HG02981 (cell line): ENCODE measurements at regions not wholly inside any gene's neighbourhood (a gene's known extent, or its start where the extent isn't known, plus 50 kb on each side); places are given as distances from the start of the nearest gene placed in this dataset.
"Not testable (repeated sequence)": the region's sequence is repeated elsewhere in the genome, so short reads cannot be mapped to it uniquely, and the experiment has no call there.

Experiments
- ATAC-seq: cut with Tn5 transposase; IDR thresholded peaks from one replicate; pipeline ENCODE4 v1.9.1; 2021; ENCODE audit warnings: mild to moderate bottlenecking, moderate library complexity; ENCODE audit not compliant: unreplicated experiment

- no peak for ATAC-seq
Measured at GRCh38 chr1:181191494-181192040, 103.1 kb downstream of the IER5 start.

DNA sequence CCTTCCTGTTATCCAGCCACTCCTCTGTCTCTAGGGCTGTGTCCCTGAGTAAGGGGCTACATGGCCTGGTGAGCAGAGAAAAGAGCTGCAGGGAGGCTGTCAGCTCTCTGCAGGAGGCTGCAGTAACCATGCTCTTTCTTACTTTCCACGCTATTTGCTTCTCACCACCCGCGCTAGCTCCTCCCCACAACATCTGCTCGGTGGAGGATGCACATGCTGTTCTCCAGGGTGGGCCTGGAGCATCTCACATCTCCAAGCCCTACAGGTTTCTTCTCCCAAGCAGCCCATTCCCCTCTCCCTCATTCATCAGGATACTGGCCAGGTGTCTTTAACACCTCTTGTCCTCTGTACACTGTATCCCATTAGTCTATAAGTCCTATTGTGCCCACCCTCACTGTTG is 103.8 kb downstream of the IER5 start:
- ATAC-seq = no peak

- ATAC-seq = no peak
Measured at GRCh38 chr1:181202986-181203555, 114.6 kb downstream of the IER5 start.

DNA sequence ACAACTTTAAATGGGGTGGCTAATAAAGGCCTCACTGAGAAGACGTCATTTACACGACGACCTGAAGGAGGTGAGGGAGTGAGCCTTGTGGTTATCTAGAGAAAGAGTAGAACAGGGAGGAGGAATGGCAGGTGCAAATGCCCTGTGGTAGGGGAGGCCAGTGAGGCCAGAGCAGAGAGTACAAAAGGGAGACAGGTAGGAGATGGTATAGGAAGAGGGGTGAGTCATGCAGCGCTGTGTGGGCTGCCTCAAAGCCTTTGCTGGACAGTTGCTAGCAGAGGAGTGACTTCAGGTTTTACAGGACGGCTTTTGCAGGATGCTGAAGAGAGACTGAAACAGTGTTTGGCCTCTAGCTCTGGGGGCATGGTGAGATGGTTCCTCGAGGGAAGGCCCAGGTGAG is 116.0 kb downstream of the IER5 start:
- no peak for ATAC-seq

DNA sequence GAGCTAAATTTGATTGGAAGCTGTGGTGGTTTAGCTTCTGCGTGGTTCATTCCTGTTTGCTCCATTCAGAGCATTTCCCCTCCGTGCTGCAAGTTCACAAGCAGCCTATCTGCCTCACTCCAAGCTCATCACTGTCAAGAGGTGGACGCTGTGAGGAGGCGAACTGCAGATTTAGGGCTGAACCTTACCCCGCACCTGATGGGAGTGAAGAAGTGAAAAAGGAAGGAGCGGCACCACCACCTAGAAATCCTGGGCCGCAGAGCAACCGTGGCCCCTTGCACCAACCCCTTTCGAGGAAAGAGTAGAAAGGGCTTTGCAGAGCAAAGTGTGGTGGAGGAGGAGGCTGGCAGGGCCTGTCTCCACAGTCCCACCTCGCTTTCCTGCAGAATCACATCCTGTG is 117.4 kb downstream of the IER5 start:
- no peak for ATAC-seq

DNA sequence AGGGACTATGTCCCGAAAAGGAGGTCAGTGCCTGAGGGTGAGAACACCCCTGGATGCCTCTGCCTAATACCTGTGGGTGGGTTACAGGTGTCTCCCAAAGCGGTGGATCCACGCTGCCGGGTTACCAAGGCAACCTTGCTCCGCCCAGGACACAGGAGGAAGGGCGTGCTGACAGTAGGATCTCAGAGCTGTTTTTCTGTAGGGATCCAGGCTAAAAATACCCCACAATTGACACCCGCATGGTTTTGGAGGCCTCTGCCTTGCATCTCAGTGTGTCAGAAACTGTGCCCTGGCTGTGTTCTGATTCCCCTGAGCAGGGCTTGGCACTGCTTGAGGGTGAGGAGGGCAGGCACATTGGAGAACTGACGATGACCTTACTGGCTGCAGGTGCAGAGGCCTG is 118.0 kb downstream of the IER5 start:
- ATAC-seq = no peak

GRCh38 chr1:181206979-181207790 is 118.7 kb downstream of the IER5 start:
- no peak for ATAC-seq

- no peak for ATAC-seq
Measured at GRCh38 chr1:181208083-181208482, 119.6 kb downstream of the IER5 start.

- ATAC-seq = no peak
Measured at GRCh38 chr1:181208967-181209366, 120.5 kb downstream of the IER5 start.

DNA sequence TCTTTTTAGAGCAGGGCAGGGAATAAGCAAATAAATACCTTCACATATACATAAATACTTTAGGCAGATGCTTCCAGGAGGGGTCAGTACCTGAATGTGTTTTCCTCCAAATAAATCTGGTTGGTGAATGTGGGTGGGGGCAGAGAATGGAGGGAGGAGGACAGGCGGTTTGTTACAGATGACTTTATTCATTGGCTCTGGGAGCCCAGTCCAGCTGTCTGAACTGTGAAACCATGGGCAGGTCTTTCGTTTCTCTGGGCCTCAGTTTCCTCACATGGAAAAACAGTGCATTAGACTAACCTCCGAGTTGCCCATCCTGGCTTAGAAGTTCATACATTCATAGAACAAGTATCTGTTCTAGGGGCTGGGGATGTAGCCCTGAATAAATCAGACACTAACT is 124.6 kb downstream of the IER5 start:
- no peak for ATAC-seq

DNA sequence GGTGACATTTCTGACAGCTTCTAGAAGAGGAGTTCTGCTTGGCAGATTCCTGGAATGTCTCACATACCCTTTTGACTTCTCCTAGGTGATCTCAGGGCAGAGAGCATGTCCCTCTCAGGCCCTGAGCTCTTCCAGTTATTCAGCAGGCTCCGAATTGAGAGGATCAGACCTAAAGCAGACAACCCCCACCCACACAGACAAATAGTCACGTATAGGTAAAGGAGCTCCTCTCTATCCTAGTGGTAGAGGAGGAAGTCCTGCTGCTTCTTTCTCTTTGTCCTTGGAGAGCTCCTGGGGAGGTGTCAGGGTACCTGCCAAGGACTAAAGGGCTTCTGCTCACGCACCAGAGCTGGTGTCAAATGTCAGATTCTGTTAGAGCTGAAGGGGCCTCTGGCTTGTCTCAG is 128.1 kb downstream of the IER5 start:
- no peak for ATAC-seq

- no peak for ATAC-seq
Measured at GRCh38 chr1:181219938-181220337, 131.4 kb downstream of the IER5 start.

DNA sequence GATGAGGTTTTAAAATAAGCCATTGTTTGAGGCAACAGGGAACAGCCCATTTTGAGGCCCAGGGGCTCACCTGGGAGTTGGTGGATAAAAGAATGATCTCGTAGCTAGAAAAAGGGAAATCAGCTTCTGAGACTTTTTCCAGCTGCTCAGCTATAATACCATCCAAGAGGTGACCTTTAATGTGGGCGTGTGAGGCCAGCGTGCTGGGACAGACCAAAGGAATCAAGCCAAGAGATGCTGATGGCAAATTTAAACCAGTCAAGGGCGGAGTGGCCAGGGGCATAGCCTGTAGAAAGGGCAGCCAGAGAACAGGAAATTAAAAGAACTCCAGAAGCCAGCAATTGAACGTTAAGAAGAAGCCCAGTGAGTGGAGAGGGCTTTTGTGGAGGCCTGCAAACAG is 132.6 kb downstream of the IER5 start:
- ATAC-seq = no peak

DNA sequence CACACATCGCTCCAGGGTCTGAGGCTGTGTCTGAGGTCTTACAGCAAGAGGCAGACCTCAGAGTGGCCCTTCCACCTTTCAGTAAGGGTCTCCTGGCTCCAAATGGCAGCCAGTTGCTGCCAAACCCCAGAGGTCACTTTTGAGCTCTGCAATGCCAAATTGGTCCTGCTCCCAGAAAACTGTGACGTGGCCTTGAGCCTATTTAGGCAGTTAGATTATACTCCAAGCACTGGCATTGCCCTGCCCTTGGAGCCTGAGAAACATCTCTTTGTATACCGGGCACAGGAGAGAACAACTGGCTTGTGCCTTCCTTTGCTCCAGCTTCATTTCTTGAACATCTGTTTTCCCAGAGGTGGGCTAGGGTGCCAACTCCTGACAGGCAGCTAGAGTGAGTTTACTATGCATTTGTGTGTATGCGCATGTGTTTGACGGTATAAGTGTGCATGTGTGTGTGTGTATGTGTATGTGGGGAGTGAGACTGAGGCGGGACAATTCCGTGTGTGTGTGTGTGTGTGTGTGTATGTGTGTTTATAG is 134.5 kb downstream of the IER5 start:
- no peak for ATAC-seq

DNA sequence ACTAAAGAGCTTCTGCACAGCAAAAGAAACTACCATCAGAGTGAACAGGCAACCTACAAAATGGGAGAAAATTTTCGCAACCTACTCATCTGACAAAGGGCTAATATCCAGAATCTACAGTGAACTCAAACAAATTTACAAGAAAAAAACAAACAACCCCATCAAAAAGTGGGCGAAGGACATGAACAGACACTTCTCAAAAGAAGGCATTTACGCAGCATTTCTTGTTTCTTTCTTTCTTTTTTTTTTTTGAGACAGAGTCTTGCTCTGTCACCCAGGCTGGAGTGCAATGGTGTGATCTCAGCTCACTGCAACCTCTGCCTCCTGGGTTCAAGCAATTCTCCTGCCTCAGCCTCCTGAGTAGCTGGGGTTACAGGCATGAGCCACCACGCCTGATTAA is 138.2 kb downstream of the IER5 start:
- not testable (repeated sequence) for ATAC-seq

DNA sequence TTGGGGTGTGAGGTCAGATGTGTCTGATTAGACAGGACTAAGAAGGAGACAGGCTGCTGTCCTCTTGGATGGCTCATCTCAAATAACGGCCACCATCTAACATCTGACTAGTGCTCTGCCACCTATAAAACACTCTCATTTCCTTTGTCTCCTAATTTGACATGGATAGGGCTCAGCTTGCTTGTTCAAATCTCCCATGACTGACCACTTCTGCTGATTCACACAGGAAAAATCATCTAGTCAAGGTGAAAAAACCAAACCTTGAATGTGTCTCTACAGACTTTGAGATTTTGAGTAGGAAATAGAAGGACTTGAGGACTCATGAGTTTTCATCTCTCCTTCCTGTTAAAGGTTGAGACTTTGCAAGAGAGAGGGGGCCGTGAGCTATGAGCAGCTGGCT is 150.6 kb downstream of the IER5 start:
- no peak for ATAC-seq

DNA sequence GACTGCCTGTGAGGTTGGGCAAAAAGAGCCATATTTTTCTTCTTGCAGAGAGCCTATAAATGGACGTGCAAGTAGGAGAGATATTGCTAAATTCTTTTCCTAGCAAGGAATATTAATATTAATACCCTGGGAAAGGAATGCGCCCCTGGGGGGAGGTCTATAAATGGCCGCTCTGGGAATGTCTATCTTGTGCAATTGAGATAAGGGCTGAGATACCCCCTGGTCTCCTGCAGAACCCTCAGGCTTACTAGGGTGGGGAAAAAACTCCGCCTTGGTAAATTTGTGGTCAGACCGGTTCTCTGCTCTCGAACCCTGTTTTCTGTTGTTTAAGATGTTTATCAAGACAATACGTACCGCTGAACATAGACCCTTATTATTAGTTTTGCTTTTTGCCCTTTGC is 157.8 kb downstream of the IER5 start:
- ATAC-seq = not testable (repeated sequence)

- not testable (repeated sequence) for ATAC-seq
Measured at GRCh38 chr1:181248361-181248760, 159.9 kb downstream of the IER5 start.

DNA sequence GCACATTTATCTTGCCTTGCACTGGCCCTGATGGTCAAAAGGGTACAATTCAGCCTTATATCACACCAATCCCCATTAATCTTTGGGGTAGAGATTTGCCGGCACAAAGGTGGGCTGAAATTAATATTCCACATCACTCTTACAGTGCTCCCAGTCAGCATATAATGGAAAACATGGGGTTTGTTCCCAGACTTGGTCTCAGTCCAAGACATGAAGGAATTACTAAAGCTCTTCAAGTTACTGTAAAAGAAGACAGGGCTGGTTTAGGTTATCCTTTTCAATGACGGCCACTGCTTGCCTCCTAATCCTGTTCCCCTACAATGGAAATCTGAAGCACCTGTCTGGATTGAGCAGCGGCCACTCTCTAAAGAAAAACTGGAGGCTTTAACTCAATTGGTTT is 160.7 kb downstream of the IER5 start:
- ATAC-seq = no peak

DNA sequence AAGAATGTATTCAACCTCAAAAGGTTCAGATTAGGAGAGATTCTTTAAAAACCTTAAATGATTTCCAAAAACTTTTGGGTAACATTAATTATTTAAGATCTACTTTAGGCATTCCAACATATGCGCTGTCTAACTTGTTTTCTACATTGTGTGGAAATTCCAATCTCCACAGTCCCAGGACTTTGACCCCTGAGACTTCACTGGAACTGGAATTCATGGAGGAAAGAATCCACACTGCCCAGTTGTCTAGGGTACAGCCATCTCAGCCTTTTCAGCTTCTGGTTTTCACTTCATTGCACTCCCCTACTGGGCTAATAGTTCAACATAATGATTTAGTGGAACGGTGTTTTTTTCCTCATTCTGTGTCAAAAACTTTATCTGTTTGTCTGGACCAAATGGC is 161.5 kb downstream of the IER5 start:
- ATAC-seq = no peak

DNA sequence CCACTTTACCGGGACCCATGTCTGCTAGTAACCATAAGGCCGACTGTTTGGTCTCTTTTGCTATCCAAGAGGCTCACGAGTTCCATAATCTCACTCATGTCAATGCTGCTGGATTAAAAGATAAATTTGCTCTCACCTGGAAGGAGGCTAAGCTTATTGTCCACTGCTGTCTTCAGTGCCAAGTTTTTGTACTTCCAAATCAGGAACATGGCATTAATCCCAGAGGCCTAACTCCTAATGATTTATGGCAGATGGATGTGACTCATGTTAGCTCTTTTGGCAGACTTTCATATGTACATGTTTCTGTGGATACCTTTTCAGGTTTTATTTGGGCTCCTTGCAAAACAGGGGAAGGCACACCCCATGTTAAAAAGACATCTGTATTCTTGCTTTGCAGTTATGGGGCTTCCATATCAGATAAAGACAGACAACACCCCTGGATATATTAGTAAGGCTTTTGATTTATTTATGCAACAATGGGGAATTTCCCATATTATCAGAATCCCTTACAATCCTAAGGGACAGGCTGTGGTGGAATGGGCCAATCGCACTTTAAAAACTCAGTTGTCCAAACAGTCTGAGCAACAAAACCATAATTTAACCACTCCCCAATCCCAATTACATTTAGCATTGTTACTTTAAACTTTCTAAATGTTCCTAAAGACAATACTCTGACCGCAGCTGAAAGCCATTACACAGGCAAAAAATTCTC is 162.7 kb downstream of the IER5 start:
- ATAC-seq = no peak

DNA sequence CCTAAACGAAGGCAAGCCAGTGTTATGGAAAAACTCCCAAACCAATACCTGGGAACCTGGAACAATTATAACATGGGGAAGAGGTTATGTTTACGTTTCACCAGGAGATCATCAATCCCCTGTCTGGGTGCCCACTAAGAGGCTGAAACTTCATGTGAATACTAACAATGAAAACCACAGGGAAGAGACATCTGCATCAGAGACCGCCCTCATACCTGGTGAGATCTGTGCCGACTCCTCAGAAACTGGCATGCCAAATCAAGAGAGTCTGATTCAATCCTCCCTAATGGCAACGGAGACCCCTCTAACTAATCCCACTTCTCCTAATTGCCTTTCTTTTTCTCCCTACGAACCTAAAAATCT is 163.2 kb downstream of the IER5 start:
- ATAC-seq = no peak
